GM23338 (cell line): ENCODE measurements at regions not wholly inside any gene's neighbourhood (a gene's known extent, or its start where the extent isn't known, plus 50 kb on each side); places are given as distances from the start of the nearest gene placed in this dataset.

Experiments
- CREB1 ChIP-seq: fragments of 250-450 bp; sonication (Bioruptor Pico); IDR thresholded peaks from 2 replicates; pipeline ENCODE4 v1.5.0; 2020; ENCODE audit warnings: low read depth, mild to moderate bottlenecking, moderate library complexity
- CTCF ChIP-seq, 2 experiments: fragments of 200-600 bp in 1 of 2; sonication (generic) in 1 of 2; conservative IDR thresholded peaks; 2 replicates each; pipeline versions ENCODE4 v1.5.1 to v1.6.1; 2016 to 2017; ENCODE audit warnings: antibody characterized with exemption in 2 of 2, low read depth in 2 of 2, mild to moderate bottlenecking in 2 of 2, moderate library complexity in 1 of 2
- EZH2phosphoT487 ChIP-seq: fragments of 200-600 bp; sonication (generic); IDR thresholded peaks from one replicate; pipeline ENCODE4 v1.8.1; 2018; ENCODE audit warnings: antibody characterized with exemption; ENCODE audit not compliant: unreplicated experiment
- POLR2AphosphoS5 ChIP-seq: IDR thresholded peaks from 2 replicates; pipeline ENCODE4 v1.6.1; 2016; ENCODE audit warnings: antibody characterized with exemption, low read depth
- REST ChIP-seq: IDR thresholded peaks from one replicate; pipeline ENCODE4 v1.6.1; 2018; ENCODE audit warnings: antibody characterized with exemption; ENCODE audit not compliant: unreplicated experiment
- ZNF331 ChIP-seq: fragments of 250-450 bp; sonication (Bioruptor Pico); IDR thresholded peaks from 2 replicates; pipeline ENCODE4 v1.5.0; 2020; ENCODE audit warnings: low read depth, mild to moderate bottlenecking, moderate library complexity

GRCh38 chr2:144041612-144042011 is 478.3 kb downstream of the ZEB2 start:
- TF ChIP-seq CTCF (conservative IDR thresholded peaks at IDR 0.05; ENCODE audit: low read depth in 2 of 2): no peak; a peak in 1 of 4 replicates
- no peak for TF ChIP-seq REST
- TF ChIP-seq EZH2phosphoT487: no peak
- TF ChIP-seq CREB1: no peak
- no peak for TF ChIP-seq ZNF331 (CRISPR knock-in tag)
- no peak for TF ChIP-seq POLR2AphosphoS5
